ENCODE measurements at regions not wholly inside any gene's neighbourhood (a gene's known extent, or its start where the extent isn't known, plus 50 kb on each side); places are given as distances from the start of the nearest gene placed in this dataset.

DNA sequence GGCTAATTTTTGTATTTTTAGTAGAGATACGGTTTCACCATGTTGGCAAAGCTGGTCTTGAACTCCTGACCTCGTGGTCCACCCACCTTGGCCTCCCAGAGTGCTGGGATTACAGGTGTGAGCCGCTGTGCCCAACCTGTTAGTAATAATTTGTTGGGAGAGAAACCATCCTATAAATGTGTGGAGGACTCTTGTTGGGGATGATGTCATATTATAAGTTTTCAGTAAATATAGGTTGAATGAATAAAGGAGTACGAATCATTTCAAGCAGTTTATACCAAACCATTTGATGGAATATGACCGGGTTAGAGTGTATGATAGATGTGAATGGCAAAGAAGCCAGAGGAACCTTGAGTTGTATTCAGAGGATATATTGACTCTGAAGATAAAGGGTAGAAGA, 240.8 kb downstream of the SAMD5 start:
- DNase-seq (ENCODE audit: low read depth): no peak
- TF ChIP-seq, protein P1, sequence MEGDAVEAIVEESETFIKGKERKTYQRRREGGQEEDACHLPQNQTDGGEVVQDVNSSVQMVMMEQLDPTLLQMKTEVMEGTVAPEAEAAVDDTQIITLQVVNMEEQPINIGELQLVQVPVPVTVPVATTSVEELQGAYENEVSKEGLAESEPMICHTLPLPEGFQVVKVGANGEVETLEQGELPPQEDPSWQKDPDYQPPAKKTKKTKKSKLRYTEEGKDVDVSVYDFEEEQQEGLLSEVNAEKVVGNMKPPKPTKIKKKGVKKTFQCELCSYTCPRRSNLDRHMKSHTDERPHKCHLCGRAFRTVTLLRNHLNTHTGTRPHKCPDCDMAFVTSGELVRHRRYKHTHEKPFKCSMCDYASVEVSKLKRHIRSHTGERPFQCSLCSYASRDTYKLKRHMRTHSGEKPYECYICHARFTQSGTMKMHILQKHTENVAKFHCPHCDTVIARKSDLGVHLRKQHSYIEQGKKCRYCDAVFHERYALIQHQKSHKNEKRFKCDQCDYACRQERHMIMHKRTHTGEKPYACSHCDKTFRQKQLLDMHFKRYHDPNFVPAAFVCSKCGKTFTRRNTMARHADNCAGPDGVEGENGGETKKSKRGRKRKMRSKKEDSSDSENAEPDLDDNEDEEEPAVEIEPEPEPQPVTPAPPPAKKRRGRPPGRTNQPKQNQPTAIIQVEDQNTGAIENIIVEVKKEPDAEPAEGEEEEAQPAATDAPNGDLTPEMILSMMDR (IDR thresholded peaks at IDR 0.05; ENCODE audit: insufficient read depth, low read depth, low read length, missing control alignments): no peak
- no peak overlapping the region for H3K4me3 ChIP-seq (ENCODE audit: low read length)

DNA sequence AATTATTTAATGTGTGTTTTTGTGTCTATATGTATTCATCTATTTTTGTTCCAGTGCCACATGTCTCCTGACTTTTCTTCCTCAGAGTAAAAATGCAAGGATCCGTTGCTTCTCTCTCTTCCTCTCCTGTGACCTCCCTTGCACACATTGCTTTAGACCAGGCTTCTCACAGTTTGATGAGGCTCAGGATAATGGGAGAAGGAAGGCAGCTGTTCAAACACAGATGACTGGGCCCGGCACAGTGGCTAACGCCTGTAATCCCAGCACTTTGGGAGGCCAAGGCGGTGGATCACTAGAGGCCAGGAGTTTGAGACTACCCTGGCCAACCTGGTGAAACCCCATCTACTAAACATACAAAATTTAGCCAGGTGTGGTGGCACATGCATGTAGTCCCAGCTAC, 241.9 kb downstream of the SAMD5 start:
- no peak for DNase-seq (ENCODE audit: low read depth)
- TF ChIP-seq, protein P1 (IDR thresholded peaks at IDR 0.05; ENCODE audit: insufficient read depth, low read depth, low read length, missing control alignments): no peak
- H3K4me3 ChIP-seq (ENCODE audit: low read length): no peak overlapping the region

DNA sequence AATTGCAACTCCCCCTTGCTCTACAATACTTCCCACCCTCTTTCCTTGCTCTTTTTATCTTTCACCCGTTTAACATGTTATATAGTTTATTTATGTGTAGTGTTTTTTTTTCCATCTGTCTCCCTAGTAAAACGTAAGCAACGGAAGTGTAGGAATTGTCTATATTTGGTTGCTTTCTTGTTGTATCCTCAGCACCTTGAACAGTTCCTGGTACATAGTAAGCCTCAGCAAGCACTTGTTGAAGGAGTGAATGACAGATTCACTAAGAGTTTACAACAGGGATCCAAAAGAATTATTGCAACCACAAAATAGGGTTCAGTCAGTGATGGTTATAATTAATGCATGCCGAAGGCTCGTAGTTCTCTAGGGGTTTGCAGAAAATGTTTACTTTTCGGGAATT, 242.7 kb downstream of the SAMD5 start:
- H3K4me3 ChIP-seq (ENCODE audit: low read length): no peak overlapping the region
- TF ChIP-seq, protein P1 (IDR thresholded peaks at IDR 0.05; ENCODE audit: insufficient read depth, low read depth, low read length, missing control alignments): no peak
- no peak for DNase-seq (ENCODE audit: low read depth)

DNA sequence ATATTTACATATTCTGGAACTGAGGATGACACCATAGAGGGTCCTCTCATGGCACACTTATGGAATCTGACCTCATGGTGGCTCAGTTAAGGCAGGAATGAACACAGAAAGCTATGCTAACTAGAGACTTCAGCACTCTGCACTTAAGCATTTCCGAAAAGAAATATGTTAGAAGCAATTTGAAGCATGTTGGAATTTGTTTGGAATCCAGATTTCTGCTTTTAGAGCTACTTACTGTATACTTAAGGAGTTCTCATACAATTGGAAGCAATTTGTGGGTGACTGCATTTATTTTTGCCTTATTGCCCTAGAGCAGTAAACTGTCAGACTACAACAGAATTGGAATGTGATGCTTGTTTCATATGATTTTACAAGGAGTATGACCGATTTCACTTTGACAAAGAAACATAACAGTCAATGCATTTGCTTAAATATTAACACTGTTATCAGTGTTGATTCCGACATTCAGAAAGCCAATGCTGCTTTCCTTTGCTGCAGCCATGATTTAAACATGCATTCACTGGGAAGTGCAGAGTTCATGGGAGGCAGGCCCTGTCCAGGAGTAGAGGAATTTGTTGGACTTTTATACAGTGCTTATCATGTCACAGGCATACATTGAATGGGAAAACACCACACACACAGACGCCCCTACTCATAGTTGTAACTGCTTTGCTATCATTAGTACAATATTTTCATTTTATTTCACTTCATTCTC, 244.4 kb downstream of the SAMD5 start:
- TF ChIP-seq, protein P1 (IDR thresholded peaks at IDR 0.05; ENCODE audit: insufficient read depth, low read depth, low read length, missing control alignments): no peak
- no peak overlapping the region for H3K4me3 ChIP-seq (ENCODE audit: low read length)
- no peak for DNase-seq (ENCODE audit: low read depth)

DNA sequence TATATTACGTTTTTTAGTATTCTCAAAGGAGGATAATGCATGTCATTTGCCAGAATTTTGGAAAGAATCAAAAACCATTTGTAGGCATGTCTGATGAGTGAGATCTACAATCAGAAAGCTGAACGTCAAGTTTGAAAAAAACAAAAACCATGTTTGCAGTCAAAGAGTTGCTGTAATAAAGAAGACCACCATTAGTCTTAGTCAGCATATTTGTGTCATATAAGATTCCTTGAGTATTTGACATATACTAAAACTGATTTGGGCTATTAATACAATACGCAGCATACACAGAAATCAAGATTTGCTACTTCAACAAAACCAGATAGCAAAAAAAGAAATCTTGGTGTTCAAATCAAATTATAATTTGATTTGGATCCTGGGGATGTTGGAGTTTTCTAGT, 247.5 kb downstream of the SAMD5 start:
- TF ChIP-seq, protein P1 (IDR thresholded peaks at IDR 0.05; ENCODE audit: insufficient read depth, low read depth, low read length, missing control alignments): no peak
- no peak for DNase-seq (ENCODE audit: low read depth)
- H3K4me3 ChIP-seq (ENCODE audit: low read length): no peak overlapping the region

DNA sequence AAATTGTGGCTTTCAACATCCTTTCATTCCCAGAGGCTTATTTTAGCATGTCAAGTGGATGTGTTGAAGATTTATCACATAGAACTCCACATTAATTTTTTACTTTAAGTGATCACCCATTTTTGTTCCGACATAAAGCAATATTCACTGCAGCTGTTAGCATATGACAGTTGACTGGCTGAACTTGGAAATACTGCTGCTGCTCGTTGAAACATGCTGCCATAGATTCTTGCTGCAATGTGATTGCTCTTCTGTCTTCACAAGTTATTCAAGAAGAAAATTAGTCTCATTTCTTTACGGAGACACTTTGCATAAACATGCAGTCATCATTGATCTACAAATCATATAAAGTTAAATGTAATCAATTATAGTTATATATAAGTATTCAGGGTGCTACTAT, 248.4 kb downstream of the SAMD5 start:
- no peak overlapping the region for H3K4me3 ChIP-seq (ENCODE audit: low read length)
- no peak for DNase-seq (ENCODE audit: low read depth)
- TF ChIP-seq, protein P1 (IDR thresholded peaks at IDR 0.05; ENCODE audit: insufficient read depth, low read depth, low read length, missing control alignments): no peak

DNA sequence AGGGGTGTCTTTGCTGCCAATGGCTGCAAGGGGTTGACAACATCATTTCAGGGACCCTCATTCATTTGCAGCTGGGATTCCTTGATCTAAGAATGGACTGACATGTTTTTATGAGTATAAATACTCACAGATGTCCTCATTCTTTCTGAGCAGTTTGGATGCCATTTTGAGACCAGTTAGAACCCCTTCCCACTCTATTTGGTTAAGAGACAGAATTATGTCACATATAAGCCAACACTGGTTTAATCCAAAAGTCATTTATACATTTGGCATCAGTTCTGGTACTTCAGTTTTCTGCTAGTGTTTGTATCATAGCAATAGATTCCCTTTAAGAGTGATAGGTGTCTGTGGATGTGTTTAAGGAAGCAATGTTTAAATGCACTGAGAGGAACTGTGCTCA, 248.8 kb downstream of the SAMD5 start:
- no peak overlapping the region for H3K4me3 ChIP-seq (ENCODE audit: low read length)
- TF ChIP-seq, protein P1 (IDR thresholded peaks at IDR 0.05; ENCODE audit: insufficient read depth, low read depth, low read length, missing control alignments): no peak
- no peak for DNase-seq (ENCODE audit: low read depth)
